ENCODE measurements at regions not wholly inside any gene's neighbourhood (a gene's known extent, or its start where the extent isn't known, plus 50 kb on each side); places are given as distances from the start of the nearest gene placed in this dataset.

DNA sequence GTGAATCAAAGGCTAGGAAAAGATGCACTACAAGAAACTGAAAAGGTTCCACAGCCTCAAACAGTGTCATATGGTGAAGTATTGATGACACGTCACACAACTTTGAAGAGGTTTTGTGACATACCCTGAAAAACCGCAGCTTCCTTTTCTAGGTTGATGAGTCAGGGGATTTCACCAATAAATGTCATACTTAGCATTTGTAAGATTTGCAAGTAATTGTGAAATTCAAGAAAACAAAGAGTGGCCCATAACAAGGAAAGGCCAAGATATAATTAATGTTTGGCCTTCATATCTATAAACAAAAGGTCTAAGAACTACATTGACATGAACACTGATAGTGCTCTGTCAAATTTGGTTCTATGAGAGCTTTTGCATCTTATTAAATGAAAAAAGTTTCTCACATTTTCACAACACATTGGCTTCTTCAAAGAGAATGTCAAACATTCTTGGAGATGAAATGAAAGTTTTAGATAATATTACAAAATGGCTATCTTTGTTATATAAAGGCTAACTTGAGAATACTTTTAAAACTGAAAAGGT lies 62.0 kb upstream of the NAMPT start:
- H3K27ac Mint-ChIP-seq, result no peak overlapping the region
- DNase-seq (peak; percentile 41), ATAC-seq (ENCODE audit: low read depth) (peak; percentile 31)
- TF ChIP-seq, protein P1, sequence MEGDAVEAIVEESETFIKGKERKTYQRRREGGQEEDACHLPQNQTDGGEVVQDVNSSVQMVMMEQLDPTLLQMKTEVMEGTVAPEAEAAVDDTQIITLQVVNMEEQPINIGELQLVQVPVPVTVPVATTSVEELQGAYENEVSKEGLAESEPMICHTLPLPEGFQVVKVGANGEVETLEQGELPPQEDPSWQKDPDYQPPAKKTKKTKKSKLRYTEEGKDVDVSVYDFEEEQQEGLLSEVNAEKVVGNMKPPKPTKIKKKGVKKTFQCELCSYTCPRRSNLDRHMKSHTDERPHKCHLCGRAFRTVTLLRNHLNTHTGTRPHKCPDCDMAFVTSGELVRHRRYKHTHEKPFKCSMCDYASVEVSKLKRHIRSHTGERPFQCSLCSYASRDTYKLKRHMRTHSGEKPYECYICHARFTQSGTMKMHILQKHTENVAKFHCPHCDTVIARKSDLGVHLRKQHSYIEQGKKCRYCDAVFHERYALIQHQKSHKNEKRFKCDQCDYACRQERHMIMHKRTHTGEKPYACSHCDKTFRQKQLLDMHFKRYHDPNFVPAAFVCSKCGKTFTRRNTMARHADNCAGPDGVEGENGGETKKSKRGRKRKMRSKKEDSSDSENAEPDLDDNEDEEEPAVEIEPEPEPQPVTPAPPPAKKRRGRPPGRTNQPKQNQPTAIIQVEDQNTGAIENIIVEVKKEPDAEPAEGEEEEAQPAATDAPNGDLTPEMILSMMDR (IDR thresholded peaks at IDR 0.05), result no peak
- no peak for TF ChIP-seq EZH2 (IDR thresholded peaks at IDR 0.05; ENCODE audit: borderline replicate concordance, insufficient read depth, low read depth, low read length, poor library complexity, severe bottlenecking)
- H3K4me2 ChIP-seq (replicated peaks; ENCODE audit: low read depth, low read length, poor library complexity, severe bottlenecking), result no peak overlapping the region
- intact Hi-C loops (cut with micrococcal nuclease), result no loop called here
- CTCF ChIA-PET, result no interaction called here
- H3K27ac ChIP-seq (ENCODE audit: low read length in 2 of 2), result no peak overlapping the region
- H3K9me3 ChIP-seq (ENCODE audit: control extremely low read depth in 1 of 3, control insufficient read depth in 2 of 3, insufficient read depth in 1 of 3, low read length in 2 of 3), result peaks cover 1 to 10% (median 8%) of the 10 kb centered on the region in 3 donors
- no peak overlapping the region for H3K9ac ChIP-seq (ENCODE audit: low read length)
- H3K79me2 ChIP-seq (ENCODE audit: control insufficient read depth, insufficient read depth, low read length), result no peaks in the 10 kb centered on the region
- peaks cover 13% of the 10 kb centered on the region for H3K4me1 Mint-ChIP-seq
- peaks cover 16% of the 10 kb centered on the region for H3K9me3 Mint-ChIP-seq (ENCODE audit: insufficient read depth)
- POLR2A ChIA-PET, result no interaction called here
- H2AFZ ChIP-seq (ENCODE audit: insufficient read depth, low read depth, low read length, poor library complexity, severe bottlenecking), result no peak overlapping the region
- no peaks in the 10 kb centered on the region for H3K4me1 ChIP-seq (ENCODE audit: control insufficient read depth in 2 of 2, insufficient read depth in 2 of 2, low read length in 2 of 2)
- no peaks in the 10 kb centered on the region for H3K36me3 ChIP-seq (replicated peaks in 1 of 2; ENCODE audit: control extremely low read depth in 1 of 2, control insufficient read depth in 1 of 2, extremely low read depth in 1 of 2, insufficient read depth in 2 of 2, low read length in 1 of 2)
- H3K4me3 ChIP-seq (ENCODE audit: control extremely low read depth in 1 of 5, extremely low read depth in 1 of 5, insufficient read depth in 1 of 5, low read depth in 2 of 5, low read length in 4 of 5), result no peak overlapping the region
- peaks cover 39% of the 10 kb centered on the region for H3K27me3 Mint-ChIP-seq
- whole genome bisulfite sequencing (ENCODE audit: insufficient coverage), result no CpG with 5 or more reads among the region's 2 CpGs
- H3K27me3 ChIP-seq (replicated peaks in 1 of 4; ENCODE audit: control extremely low read depth in 1 of 4, control insufficient read depth in 3 of 4, insufficient read depth in 4 of 4, low read length in 3 of 4), result peaks cover 0 to 4% (median 0%) of the 10 kb centered on the region in 4 experiments
- no peak overlapping the region for H3K4me3 Mint-ChIP-seq
- H4K20me1 ChIP-seq (ENCODE audit: control insufficient read depth, insufficient read depth, low read length, poor library complexity, severe bottlenecking), result no peaks in the 10 kb centered on the region

DNA sequence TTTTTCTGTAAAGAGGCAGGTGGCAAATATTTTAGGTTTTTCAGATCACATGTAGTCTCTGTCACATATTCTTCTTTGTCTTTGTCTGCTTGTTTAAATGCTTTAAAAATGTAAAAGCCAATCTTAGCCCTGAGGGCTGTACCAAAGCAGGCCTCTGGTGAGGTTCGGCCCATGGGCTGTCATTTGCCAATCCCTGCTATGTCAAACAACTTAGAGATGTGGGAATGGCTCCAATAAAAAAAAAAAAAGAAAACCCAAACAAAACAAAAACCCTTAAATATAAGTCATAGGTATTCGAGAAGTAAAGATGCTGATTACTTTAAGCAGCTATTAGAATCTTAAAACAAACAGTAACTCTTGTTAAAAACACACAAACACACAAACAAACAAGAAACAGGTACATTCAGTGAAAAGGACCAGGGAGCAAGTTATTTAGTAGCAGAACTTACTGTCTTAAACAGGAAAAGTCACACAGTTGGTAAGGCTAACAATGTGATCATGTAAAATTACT lies 61.4 kb upstream of the NAMPT start:
- CTCF ChIA-PET, result no interaction called here
- Histone ChIP-seq H3K4me2 (replicated peaks; ENCODE audit: low read depth, low read length, poor library complexity, severe bottlenecking) (no peak overlapping the region), H3K79me2 (ENCODE audit: control insufficient read depth, insufficient read depth, low read length) (no peaks in the 10 kb centered on the region), H2AFZ (ENCODE audit: insufficient read depth, low read depth, low read length, poor library complexity, severe bottlenecking) (no peak overlapping the region), H3K4me3 (ENCODE audit: control extremely low read depth in 1 of 5, extremely low read depth in 1 of 5, insufficient read depth in 1 of 5, low read depth in 2 of 5, low read length in 4 of 5) (peak overlapping the region in 1 of 5 experiments; percentile 23), H3K27ac (ENCODE audit: low read length in 2 of 2) (no peak overlapping the region), H4K20me1 (ENCODE audit: control insufficient read depth, insufficient read depth, low read length, poor library complexity, severe bottlenecking) (no peaks in the 10 kb centered on the region), H3K27me3 (replicated peaks in 1 of 4; ENCODE audit: control extremely low read depth in 1 of 4, control insufficient read depth in 3 of 4, insufficient read depth in 4 of 4, low read length in 3 of 4) (peaks cover 0 to 4% (median 0%) of the 10 kb centered on the region in 4 experiments), H3K4me1 (ENCODE audit: control insufficient read depth in 2 of 2, insufficient read depth in 2 of 2, low read length in 2 of 2) (no peaks in the 10 kb centered on the region), H3K9me3 (ENCODE audit: control extremely low read depth in 1 of 3, control insufficient read depth in 2 of 3, insufficient read depth in 1 of 3, low read length in 2 of 3) (peaks cover 1 to 13% (median 10%) of the 10 kb centered on the region in 3 donors), H3K9ac (ENCODE audit: low read length) (no peak overlapping the region), H3K36me3 (replicated peaks in 1 of 2; ENCODE audit: control extremely low read depth in 1 of 2, control insufficient read depth in 1 of 2, extremely low read depth in 1 of 2, insufficient read depth in 2 of 2, low read length in 1 of 2) (no peaks in the 10 kb centered on the region)
- WGBS (ENCODE audit: insufficient coverage), result no CpG with 5 or more reads among the region's 2 CpGs
- H3K9me3 Mint-ChIP-seq (ENCODE audit: insufficient read depth), result peaks cover 19% of the 10 kb centered on the region
- POLR2A ChIA-PET, result no interaction called here
- TF ChIP-seq, protein P1 (IDR thresholded peaks at IDR 0.05), result no peak
- TF ChIP-seq EZH2 (IDR thresholded peaks at IDR 0.05; ENCODE audit: borderline replicate concordance, insufficient read depth, low read depth, low read length, poor library complexity, severe bottlenecking), result no peak
- no peak for ATAC-seq (ENCODE audit: low read depth)
- no peak for DNase-seq
- intact Hi-C loops (cut with micrococcal nuclease), result no loop called here
- no peak overlapping the region for H3K4me3 Mint-ChIP-seq
- peaks cover 13% of the 10 kb centered on the region for H3K4me1 Mint-ChIP-seq
- peaks cover 38% of the 10 kb centered on the region for H3K27me3 Mint-ChIP-seq
- H3K27ac Mint-ChIP-seq, result no peak overlapping the region
